ENCODE measurements at regions not wholly inside any gene's neighbourhood (a gene's known extent, or its start where the extent isn't known, plus 50 kb on each side); places are given as distances from the start of the nearest gene placed in this dataset.

DNA sequence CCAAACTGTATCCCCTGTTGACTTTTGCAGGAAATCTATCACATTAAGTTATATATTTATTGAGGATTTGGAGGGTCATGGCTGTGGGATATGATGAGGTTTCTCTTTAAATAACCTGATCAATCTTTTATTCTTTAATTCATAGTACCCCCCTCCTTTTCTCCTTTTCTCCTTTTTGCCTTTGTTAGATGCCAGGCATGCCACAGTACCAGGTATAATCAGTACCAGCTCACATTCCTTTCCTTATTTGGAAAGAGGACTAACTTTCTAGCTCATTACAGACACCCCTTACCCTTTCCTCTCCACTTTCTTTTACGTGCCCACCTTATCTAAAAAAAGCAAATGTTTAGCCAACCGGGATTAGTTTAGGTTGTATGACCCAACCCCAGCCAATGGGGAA lies 326.4 kb upstream of the NAALADL2 start:
- ChIA-PET CTCF (no interaction called here), POLR2A (ENCODE audit: unreplicated experiment) (no interaction called here)
- H3K79me2 ChIP-seq (ENCODE audit: low read length): no peaks in the 10 kb centered on the region
- H3K9ac ChIP-seq (ENCODE audit: low read length): no peak overlapping the region
- TF ChIP-seq EZH2 (IDR thresholded peaks at IDR 0.05; ENCODE audit: low read length, unreplicated experiment) (no peak), EZH2phosphoT487 (IDR thresholded peaks at IDR 0.05; ENCODE audit: borderline replicate concordance, low read length) (no peak)
- TF ChIP-seq, protein P1, sequence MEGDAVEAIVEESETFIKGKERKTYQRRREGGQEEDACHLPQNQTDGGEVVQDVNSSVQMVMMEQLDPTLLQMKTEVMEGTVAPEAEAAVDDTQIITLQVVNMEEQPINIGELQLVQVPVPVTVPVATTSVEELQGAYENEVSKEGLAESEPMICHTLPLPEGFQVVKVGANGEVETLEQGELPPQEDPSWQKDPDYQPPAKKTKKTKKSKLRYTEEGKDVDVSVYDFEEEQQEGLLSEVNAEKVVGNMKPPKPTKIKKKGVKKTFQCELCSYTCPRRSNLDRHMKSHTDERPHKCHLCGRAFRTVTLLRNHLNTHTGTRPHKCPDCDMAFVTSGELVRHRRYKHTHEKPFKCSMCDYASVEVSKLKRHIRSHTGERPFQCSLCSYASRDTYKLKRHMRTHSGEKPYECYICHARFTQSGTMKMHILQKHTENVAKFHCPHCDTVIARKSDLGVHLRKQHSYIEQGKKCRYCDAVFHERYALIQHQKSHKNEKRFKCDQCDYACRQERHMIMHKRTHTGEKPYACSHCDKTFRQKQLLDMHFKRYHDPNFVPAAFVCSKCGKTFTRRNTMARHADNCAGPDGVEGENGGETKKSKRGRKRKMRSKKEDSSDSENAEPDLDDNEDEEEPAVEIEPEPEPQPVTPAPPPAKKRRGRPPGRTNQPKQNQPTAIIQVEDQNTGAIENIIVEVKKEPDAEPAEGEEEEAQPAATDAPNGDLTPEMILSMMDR (conservative IDR thresholded peaks at IDR 0.05; ENCODE audit: low read depth, low read length): no peak
- no peaks in the 10 kb centered on the region for H3F3A ChIP-seq (ENCODE audit: low read length, unreplicated experiment)
- peaks cover 20% of the 10 kb centered on the region for H3K4me1 ChIP-seq (ENCODE audit: insufficient read depth, low read length)
- intact Hi-C loops (cut with micrococcal nuclease): loop anchor here (5.0 kb wide), 1 partner anchor 90 kb away; no protein-coding TSS in a partner anchor
- BruUV-seq (replicated peaks): no TSS peak
- no peak overlapping the region for H3K4me2 ChIP-seq (ENCODE audit: low read length)
- DNase-seq (no peak), ATAC-seq (no peak)
- no peak overlapping the region for H2AFZ ChIP-seq (ENCODE audit: low read length)
- H4K20me1 ChIP-seq (ENCODE audit: low read length): no peaks in the 10 kb centered on the region
- H3K9me2 ChIP-seq (replicated peaks; ENCODE audit: low read length): no peaks in the 10 kb centered on the region
- H3K27ac ChIP-seq (ENCODE audit: low read length): no peak overlapping the region
- no peaks in the 10 kb centered on the region for H3K27me3 ChIP-seq (ENCODE audit: low read length)
- no peak overlapping the region for H3K4me3 ChIP-seq (ENCODE audit: low read length)
- H3K36me3 ChIP-seq (ENCODE audit: low read depth, low read length): no peaks in the 10 kb centered on the region
- no peaks in the 10 kb centered on the region for H3K9me3 ChIP-seq (ENCODE audit: low read length)

DNA sequence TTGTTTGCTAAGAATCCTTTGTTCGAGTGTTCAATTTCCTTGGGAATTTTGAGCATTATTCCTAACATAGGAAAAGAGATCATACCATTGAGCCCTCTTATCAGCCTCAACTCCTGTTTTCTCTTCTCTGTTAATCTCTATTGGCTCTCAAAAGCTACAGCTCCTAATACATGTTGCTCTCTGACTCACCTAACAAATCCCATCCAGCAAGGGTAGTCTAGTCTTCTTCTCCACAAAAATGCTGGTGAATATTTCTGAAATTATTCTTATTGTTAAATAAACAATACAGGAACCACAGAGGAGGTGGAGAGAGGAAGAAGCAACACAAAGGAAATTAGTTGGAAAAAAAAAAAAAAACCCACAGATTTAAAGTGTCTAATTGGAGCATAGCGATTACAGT lies 325.8 kb upstream of the NAALADL2 start:
- Histone ChIP-seq H2AFZ (ENCODE audit: low read length) (no peak overlapping the region), H3K79me2 (ENCODE audit: low read length) (no peaks in the 10 kb centered on the region), H3K36me3 (ENCODE audit: low read depth, low read length) (no peaks in the 10 kb centered on the region), H3K4me3 (ENCODE audit: low read length) (no peak overlapping the region), H3K27me3 (ENCODE audit: low read length) (no peaks in the 10 kb centered on the region), H3K27ac (ENCODE audit: low read length) (no peak overlapping the region), H3K4me1 (ENCODE audit: insufficient read depth, low read length) (peaks cover 20% of the 10 kb centered on the region), H3K4me2 (ENCODE audit: low read length) (no peak overlapping the region), H3K9ac (ENCODE audit: low read length) (no peak overlapping the region), H3K9me3 (ENCODE audit: low read length) (no peaks in the 10 kb centered on the region), H3K9me2 (replicated peaks; ENCODE audit: low read length) (no peaks in the 10 kb centered on the region), H3F3A (ENCODE audit: low read length, unreplicated experiment) (no peaks in the 10 kb centered on the region), H4K20me1 (ENCODE audit: low read length) (no peaks in the 10 kb centered on the region)
- POLR2A ChIA-PET (ENCODE audit: unreplicated experiment): no interaction called here
- TF ChIP-seq EZH2 (IDR thresholded peaks at IDR 0.05; ENCODE audit: low read length, unreplicated experiment): no peak
- TF ChIP-seq, protein P1 (conservative IDR thresholded peaks at IDR 0.05; ENCODE audit: low read depth, low read length): no peak
- TF ChIP-seq EZH2phosphoT487 (IDR thresholded peaks at IDR 0.05; ENCODE audit: borderline replicate concordance, low read length): no peak
- CTCF ChIA-PET: no interaction called here
- intact Hi-C loops (cut with micrococcal nuclease): loop anchor here (5.0 kb wide), 1 partner anchor 91 kb away; no protein-coding TSS in a partner anchor
- ATAC-seq (no peak), DNase-seq (peak; percentile 12)
- no TSS peak for BruUV-seq (replicated peaks)

DNA sequence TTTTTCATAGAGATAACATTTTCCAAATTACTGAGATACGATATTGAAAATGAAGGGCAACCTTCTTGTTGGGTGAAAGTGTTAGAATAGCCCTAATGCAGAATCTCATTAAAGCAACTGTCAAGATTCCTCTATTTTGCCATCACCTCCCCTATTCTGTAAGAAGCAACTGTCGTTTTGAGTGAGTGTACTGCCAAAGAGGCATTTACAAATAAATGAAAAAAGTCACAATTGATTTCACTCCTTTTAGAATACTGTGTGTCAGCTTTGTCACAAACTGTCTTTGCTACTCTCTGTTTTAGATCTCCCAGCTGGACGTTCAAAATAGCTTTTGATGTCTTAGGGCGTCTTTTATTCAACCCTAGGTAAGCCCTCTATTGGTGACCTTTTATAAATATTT lies 322.8 kb upstream of the NAALADL2 start:
- Histone ChIP-seq H3K4me2 (ENCODE audit: low read length) (no peak overlapping the region), H3K9ac (ENCODE audit: low read length) (no peak overlapping the region), H3K9me2 (replicated peaks; ENCODE audit: low read length) (no peaks in the 10 kb centered on the region), H3K27me3 (ENCODE audit: low read length) (no peaks in the 10 kb centered on the region), H3F3A (ENCODE audit: low read length, unreplicated experiment) (no peaks in the 10 kb centered on the region), H3K9me3 (ENCODE audit: low read length) (no peaks in the 10 kb centered on the region), H3K4me3 (ENCODE audit: low read length) (no peak overlapping the region), H2AFZ (ENCODE audit: low read length) (no peak overlapping the region), H4K20me1 (ENCODE audit: low read length) (no peaks in the 10 kb centered on the region), H3K36me3 (ENCODE audit: low read depth, low read length) (no peaks in the 10 kb centered on the region), H3K4me1 (ENCODE audit: insufficient read depth, low read length) (peaks cover 16% of the 10 kb centered on the region), H3K27ac (ENCODE audit: low read length) (no peak overlapping the region), H3K79me2 (ENCODE audit: low read length) (no peaks in the 10 kb centered on the region)
- CTCF ChIA-PET: no interaction called here
- POLR2A ChIA-PET (ENCODE audit: unreplicated experiment): no interaction called here
- no peak for TF ChIP-seq EZH2 (IDR thresholded peaks at IDR 0.05; ENCODE audit: low read length, unreplicated experiment)
- no peak for TF ChIP-seq EZH2phosphoT487 (IDR thresholded peaks at IDR 0.05; ENCODE audit: borderline replicate concordance, low read length)
- TF ChIP-seq, protein P1 (conservative IDR thresholded peaks at IDR 0.05; ENCODE audit: low read depth, low read length): no peak
- DNase-seq (no peak), ATAC-seq (no peak)
- no TSS peak for BruUV-seq (replicated peaks)
- intact Hi-C loops (cut with micrococcal nuclease): no loop called here
